NOMO-1 treated with DMSO at 0.1 percent for 48 hours (cell line): ENCODE measurements at regions not wholly inside any gene's neighbourhood (a gene's known extent, or its start where the extent isn't known, plus 50 kb on each side); places are given as distances from the start of the nearest gene placed in this dataset.
"Not testable (repeated sequence)": the region's sequence is repeated elsewhere in the genome, so short reads cannot be mapped to it uniquely, and the experiment has no call there.

Experiments
- DNase-seq: peaks from one replicate; lab custom pipeline; 2025; ENCODE audit not compliant: unreplicated experiment; lab: John Stamatoyannopoulos, UW

DNA sequence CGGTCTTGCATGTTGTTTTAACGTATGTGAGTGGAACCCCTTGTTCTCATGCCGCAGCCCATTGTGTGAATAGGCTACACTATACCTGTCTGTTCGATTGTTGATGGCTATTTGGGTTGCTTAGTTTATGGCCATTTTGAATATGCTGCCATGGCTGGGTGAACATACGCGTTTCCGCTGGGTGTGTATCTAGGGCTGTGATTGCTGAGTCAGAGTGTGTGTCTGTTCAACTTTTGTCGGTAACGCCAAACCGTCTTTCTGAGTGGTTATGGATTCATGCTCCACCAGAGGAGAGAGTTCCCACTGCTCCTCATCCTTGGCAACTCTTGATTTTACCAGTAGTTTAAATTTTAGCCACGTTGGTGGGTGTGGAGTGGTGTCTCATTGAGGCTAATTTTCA lies 77.0 kb downstream of the METRNL start:
- no peak for DNase-seq

DNA sequence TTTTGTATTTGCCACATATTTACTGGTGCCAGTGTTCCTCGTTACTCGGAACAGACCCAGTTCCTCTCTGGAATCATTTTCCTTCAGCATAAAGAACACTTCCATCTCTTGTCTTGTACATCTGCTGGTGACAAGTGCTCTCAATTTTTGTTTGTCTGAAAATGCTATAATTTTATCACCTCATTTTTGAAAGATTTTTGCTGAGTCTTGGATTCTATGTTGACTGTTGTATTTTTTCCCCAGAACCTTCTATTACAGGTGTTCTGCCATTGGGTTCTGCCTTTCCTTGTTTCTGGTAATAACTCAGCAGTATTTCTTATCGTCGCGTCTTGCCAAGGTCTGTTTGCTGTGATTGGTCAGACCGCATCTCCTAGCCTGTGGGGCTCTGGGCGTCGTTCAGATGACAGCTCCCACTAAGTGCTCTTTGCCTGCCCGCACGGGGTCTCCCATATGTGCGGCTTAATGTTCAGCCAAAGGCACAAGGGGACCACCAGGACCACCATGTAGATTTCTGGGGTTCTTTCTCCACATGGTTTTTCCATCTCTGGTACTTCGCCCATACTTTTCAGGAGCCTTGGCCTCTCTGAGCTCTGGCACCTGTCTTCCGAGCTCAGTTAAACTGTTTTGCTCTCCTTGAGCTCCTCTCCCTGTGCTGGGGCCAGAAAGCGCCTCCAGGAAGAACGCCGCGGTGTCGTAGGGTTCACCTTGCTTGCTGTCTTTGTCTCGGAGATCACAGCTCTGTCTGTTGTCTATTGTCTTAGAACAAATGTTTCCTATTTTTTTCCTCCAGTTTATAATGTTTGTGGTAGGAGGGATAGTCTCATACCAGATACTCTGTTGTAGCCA lies 80.0 kb downstream of the METRNL start:
- no peak for DNase-seq

GRCh38 chr17:83160443-83161297 lies 81.3 kb downstream of the METRNL start:
- DNase-seq, result no peak

DNA sequence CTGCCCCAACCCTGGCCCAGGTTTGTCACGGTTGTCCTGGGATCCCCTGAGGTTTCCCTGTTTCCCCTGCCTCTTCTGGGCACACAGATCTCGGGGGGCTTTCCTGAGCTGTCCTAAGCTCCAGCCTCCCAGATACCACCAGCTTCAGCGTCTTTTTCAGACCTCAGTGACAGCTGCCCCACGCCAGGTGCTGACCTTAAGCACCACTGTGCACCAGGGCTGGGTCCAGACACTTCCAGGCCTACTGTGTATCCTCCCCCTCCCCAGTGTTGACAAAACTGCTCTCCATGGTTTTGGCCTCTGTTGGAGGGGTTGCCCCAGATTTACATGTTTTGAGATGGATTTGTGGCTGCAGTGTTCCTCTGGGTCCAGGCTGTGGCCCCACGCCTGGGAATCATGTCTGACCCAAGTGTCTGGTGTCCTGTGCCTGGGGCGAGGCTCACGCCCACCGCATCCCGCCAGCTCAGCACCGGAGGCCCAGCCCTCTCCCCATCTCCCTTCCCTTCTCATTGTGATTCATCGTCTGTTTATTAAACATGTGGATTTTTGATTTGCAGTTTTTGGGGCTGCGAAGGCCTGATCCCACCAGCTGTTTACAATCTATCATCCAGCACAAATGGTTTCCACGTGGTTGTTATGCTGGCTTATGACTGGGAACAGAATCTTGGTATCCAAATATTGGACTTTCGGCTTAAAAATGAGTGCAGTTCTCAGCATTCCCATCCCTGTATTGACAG lies 82.1 kb downstream of the METRNL start:
- DNase-seq, result no peak

- no peak for DNase-seq
Measured at GRCh38 chr17:83162035-83162745, 82.8 kb downstream of the METRNL start.

DNA sequence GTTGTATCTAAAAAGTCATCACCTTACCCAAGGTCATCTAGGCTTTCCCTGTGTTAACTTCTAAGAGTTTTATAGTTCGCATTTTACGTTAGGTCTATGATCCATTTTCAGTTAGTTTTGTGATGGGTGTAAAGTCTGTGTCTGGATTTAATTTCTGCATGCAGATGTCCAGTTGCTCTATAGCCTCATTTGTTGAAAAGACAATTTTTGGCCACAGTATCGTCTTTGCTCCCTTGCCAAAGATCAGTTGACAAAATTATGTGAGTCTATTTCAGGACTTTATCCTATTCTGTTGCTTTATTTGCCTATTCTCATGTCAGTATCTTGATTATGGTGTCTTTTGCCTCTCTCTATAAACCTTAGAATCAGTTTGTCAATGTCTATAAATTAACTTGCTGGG lies 85.1 kb downstream of the METRNL start:
- no peak for DNase-seq

- no peak for DNase-seq
Measured at GRCh38 chr17:83170571-83171260, 91.3 kb downstream of the METRNL start.

DNA sequence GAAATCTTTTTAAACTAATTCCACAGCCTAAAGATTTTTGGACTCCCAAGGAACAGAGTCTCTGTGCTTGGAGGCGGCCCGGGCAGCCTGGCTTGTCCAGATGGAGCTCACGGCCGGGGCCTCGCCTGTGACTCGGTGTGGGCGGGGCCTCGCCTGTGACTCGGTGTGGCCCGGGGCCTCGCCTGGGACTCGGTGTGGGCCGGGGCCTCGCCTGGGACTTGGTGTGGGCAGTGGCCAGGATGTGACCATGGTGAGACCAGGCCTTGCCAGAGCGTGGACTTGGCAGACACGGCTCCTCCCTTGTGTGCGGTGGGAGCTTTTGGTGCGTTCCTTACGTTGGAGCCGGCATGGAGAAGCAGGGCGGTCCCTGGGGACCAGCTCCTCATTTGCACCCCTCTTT lies 92.3 kb downstream of the METRNL start:
- no peak for DNase-seq

DNA sequence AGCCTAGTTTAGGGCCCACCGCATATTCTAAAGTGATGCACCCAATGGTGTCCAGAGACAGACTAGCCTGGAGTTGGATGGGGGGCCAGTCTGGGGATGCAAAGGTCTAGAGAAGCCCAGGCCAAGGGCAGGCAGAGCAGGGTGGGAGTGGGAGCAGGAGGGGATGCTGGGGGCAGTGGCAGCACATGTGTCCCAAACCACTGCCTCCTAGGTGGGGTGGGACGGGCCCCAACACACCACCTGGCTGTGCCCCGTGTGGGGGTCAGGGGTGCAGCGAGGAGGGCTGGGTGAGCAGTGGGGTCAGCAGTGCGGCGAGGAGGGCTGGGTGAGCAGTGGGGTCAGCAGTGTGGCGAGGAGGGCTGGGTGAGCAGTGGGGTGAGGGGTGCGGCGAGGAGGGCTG lies 92.7 kb downstream of the METRNL start:
- not testable (repeated sequence) for DNase-seq

DNA sequence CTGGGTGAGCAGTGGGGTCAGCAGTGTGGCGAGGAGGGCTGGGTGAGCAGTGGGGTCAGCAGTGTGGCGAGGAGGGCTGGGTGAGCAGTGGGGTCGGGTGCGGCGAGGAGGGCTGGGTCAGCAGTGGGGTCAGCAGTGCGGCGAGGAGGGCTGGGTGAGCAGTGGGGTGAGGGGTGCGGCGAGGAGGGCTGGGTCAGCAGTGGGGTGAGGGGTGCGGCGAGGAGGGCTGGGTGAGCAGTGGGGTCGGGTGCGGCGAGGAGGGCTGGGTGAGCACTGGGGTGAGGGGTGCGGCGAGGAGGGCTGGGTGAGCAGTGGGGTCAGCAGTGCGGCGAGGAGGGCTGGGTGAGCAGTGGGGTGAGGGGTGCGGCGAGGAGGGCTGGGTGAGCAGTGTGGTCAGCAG lies 93.2 kb downstream of the METRNL start:
- not testable (repeated sequence) for DNase-seq

GRCh38 chr17:83173180-83173913 lies 93.9 kb downstream of the METRNL start:
- DNase-seq, result not testable (repeated sequence)

DNA sequence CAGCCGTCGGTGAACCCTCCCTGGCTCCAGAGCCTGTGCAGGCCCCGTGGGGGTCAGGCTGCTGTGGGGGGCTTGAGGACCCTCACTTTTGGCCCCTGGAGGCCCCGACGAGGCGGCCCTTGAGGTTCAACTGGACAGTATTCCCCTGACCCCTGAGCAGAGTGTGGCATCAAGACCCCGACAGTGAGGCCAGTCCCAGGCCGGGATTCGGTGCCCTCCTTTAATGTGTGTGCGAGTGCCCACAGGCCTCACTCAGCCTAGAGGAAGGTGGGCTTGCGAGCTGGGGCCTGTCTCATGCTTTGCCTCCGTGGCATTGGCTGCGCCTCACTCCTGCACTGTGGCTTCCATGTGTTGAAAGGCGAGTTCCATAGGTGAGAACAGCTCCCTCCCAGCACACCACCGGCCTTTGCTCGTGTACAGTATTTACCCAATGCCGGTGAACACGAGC lies 94.5 kb downstream of the METRNL start:
- DNase-seq, result no peak

- no peak for DNase-seq
Measured at GRCh38 chr17:83174362-83175118, 95.1 kb downstream of the METRNL start.

DNA sequence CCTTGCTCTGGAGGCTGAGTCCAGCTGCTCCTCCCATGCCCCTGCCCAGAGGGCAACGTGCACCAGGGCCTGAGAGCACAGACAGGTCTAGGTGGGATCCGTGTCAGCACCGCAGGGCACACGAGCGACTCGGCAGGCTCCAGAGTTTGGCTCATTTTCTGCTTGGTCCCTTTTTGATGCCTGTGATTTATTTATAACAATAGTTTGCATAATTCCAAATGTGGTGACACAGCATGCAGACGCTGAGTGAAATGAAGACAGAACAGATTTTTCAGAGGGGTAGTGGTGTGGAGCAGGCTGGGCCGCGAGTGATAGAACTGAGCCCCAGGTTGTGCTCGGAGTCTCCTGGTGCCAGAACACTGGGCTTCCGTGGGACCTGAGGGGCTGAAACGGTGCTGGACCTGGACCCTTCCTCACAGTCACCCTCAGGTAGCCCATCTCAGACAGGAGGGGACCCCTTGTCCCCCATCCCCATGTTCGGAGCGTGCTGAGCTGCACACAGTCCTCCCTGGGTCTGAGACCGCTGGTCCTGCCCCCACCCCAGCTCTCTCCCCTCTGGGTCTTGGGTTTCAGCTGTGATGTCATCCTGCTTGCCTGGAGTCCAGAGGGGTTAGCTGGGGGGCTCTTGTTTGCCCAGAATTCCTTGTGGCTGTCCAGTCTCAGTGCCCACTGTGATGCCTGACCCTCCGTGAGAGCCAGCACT lies 95.9 kb downstream of the METRNL start:
- DNase-seq, result no peak

GRCh38 chr17:83175822-83176622 lies 96.6 kb downstream of the METRNL start:
- no peak for DNase-seq

- no peak for DNase-seq
Measured at GRCh38 chr17:83176623-83177583, 97.5 kb downstream of the METRNL start.
